OCI-M1 (cell line): ENCODE measurements at regions not wholly inside any gene's neighbourhood (a gene's known extent, or its start where the extent isn't known, plus 50 kb on each side); places are given as distances from the start of the nearest gene placed in this dataset.
A peak's percentile ranks its signal among the peaks of the same experiment; 100 is the strongest.

Experiments used
- DNase-seq: peaks from one replicate; lab custom pipeline; 2025; lab: John Stamatoyannopoulos, UW

DNA sequence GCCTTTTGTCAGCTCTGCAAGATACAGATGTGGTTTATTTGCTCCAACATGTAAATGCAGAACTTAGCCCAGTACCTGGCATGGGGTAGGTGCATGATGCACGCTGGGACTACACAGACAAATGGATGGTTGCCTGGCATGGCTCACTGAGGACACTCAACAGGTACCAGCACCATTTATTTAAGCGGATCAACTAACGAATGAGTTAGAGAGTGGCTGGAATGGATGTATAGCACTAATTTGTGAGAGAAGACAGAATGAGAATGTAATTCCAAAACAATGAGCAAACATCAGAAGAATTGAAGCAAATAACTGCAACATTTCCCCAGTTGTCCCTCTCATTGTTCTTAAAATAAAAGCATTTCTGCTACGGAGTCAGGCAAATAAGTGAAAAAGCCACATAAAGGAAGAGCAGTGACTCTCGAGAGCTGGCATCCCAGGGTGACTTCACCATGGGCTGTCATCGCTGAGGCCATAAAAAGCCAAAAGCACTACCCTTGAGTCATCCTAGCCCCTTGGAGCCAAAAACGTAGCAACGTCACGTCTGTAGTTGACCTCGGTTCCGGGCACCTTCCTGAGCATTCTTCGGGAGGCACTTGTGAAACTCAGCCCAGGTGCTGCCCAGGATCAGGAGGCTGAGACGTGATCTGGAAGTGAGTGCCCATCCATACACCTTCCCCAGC, 290.3 kb downstream of the NSG2 start:
- no peak for DNase-seq

DNA sequence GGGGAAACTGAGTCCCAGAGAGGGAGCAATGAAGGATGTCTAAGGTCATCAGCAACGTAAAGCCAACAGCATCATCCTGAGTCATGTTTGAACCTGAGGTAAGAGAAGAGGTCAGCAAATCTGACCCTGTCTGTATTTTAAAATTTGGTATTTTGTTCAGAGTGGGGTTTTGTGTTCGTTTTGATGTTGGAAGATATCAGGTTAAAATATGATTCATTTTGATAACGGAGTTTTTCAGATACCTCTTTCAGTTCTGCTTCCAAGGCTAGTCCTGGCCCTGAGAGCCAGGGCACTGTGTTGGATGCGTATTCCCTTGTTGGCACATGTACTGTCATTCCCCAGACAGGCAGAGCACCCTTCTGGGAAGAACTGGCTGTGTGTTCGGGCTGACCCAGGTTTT, 291.0 kb downstream of the NSG2 start:
- no peak for DNase-seq

DNA sequence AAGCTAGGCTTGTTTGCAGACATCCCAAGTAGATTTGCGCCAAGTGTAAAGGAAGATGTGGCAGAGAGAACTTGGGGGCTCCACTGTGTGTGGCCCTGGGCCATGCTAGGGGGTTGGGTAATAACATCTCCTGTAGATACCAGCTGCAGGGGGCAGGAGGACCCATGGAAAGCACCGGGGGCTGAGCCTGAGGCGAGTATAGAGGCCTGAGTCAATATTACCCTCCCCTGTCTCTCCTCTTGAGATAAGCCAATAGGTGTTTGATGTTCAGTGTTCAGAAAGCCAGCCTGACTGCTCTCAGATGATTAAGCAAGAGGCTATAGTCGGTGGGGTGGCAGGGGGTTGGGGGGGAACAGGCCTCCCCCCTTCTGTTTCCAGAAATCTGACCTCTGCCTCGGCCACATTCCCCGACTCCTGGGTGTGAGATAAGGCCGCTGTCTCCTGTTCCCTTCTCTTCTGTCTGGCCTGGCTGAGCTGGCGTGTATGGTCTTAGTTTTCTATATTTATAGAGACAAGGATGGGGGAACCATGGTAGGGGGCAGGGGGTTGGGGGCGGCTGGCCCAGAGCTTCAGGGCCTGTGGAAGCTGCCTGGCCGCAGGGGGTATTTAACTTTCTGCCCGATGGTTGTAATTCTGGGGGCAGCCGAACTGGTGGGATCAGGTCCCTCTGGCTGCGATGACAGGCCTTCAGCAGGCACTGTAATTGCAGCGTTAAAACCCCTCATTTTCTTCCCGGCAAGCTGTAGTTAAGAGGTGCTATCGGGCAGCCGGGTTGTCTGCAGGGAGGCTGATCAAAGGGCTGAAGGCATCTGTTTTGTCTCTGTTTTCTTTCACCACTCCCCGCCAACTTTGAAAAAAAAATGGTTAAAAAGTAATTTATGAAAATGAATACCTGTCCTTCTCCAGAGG, 292.0 kb downstream of the NSG2 start:
- no peak for DNase-seq

DNA sequence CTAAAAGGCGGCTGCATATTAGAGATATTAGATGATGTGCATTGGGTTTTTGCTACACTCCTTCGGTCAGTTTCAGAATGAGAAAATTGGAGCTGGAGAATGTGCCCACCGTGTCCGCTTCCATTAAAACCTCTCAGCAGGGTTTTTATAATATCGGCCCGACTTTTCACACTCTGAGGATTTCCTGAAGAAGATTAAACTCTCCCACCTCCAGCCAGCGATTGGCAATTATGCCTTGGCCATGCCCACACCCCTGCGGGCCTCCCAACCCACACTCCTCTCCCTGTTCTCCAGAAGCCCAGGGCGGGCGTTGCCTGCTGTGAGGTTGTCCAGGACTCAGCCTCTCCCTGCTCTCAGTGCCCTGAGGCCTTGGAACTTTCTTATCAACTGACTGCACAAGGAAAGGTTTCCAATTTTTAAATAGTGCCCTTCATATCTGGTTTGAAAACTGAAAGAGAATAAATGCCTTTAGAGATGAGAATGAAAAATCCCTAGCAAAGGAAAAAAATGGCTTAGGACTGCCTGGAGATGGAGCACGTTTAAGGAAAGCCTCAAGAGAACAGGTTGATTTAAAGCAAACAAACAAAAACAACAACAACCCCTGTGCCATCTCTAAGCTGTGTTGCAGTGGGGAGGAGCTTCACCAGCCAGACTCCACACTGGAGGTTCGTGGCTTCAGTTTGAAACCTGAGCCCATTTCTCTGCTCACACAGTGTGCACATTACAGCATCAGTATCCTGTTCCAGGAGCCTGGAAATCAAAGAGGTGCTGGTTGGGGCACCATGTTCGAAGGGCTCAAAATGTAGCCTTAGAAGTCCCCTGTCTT, 292.9 kb downstream of the NSG2 start:
- no peak for DNase-seq

DNA sequence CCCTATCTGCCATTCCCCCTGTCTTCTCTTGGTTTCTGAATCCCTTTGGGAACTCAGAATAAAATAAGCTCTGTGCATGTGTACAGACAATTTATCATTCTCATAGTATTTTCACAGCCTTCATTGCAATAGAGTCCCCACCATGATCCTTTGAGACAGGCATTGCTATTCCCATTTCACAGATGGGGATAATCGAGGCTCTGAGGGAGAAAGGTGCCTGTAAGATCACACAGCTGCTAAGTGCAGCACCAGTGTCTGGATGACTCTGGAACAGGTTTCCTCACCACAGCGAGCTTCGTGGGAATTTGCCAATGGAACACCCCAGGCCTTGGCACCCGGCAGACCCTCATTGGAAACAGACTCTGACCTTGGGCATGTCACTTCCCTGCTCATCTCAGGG, 293.6 kb downstream of the NSG2 start:
- no peak for DNase-seq

DNA sequence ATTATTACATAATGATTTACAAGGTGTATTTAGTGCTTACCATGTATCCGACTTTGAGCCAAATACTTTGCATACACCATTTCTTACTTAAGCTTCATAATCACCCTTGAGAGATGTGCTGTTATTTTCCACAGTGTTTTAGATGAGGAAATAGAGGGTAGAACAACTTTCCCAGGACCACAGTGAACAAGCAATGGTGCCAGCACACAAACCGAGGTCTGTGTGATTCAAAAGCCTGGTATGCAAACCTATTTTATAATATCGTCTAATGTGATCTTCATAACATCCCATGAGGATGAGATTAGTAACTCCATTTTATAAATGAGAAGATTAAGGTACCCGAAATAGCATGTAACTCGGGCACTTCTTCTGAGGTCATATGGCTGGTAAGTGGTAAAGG, 294.7 kb downstream of the NSG2 start:
- no peak for DNase-seq

DNA sequence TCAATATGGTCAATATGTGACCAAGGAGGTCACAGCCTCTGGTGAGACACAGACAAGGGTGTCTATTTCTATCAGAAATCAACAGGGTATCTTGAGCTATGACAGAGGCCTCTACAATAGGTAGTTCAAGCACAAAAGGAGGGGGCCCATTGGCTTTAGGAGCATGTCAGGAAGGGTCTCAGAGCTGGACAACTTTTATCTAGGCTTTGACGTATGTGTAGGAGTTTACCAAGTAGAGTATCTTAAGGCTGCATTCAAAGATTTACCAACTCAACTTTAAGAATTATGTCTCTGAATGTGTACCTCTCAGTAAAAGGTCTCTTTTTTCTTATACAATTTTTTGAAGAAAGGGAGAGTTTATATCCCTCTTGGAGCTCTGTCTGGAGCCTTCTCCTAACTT, 297.2 kb downstream of the NSG2 start:
- no peak for DNase-seq

DNA sequence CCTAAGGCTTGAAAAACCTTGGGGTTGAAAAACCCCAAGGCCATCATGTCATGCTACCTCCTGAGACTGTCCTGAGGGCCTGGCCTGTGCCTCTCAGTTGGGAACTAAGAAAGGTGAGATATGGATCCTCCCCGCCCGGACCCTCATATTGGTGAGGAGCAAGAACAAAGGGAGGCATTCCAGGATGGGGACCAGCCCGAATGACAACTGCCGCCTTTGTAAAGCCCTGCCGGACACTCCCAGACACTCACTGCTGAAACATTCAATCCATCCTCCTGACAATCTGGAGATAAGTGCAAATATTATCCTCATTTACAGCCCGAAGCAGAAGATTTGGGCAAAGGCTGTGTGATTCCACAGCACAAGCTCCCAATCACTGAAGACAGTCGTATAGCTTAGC, 298.3 kb downstream of the NSG2 start:
- DNase-seq: no peak

DNA sequence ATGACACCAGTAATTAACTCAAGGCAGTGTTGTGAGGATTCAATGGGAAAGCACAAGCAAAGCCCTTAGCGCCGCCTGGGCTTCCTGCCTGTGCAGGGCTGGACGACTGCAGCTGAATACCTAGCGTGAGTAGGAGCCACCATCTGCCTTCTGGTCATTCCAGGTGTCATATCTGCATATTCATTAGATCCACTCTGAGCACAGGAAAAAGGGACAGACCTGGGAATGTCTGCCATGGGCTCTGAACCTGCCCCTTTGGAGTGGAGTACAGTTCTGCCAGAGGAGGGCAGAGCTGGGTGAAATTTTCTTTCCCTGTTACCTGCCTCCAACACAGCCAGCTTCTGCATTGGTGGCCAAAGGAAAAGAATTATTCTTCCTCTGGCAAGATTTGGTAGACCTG, 298.8 kb downstream of the NSG2 start:
- no peak for DNase-seq

DNA sequence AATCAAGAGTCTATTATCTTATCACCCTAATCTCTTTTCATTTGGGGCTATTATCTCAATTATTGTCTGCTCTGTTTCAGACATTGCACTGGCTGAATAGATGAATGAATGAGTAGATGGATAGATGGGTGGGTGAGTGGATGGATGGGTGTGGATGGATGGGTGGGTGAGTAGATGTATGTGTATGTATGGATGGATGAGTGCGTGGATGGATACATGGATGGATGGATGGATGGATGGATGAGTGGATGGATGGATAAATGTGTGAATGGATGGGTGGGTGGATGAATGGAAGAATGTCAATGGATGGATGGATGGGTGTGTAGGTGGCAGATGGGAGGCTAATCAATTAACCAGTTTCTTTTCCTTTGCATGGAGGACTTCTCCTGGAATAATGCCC, 301.7 kb downstream of the NSG2 start:
- no peak for DNase-seq

DNA sequence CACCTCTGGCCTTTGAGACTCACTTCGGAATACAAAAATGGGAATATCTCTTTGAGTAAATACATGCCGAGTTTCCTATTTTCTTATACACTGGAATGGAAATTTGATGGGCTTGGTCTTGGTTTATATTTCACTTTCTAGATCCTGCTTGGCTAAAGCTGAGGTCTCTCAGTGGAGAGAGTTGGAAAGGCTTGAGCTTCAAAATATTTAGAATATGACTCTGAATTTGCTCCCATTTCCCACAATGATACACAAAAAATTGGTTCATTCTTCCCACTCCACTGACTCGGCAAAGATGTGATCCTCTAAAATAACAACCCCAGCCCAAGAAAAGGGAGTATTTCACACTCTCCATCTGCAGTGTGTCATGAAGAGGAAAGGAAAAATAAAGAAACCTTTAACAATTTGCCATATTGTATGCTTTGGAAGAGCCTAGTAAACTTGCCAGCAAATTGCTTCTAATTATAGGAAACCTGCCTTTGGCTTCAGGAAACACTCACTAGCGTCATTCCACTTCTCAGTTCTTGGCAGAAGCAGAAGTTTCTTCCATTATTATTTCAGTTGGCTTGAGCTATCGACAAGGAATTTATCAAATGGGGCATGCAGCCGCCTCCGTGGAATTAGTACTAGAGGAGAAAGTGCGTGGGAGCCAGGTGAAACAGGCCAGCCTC, 302.9 kb downstream of the NSG2 start:
- DNase-seq: no peak

DNA sequence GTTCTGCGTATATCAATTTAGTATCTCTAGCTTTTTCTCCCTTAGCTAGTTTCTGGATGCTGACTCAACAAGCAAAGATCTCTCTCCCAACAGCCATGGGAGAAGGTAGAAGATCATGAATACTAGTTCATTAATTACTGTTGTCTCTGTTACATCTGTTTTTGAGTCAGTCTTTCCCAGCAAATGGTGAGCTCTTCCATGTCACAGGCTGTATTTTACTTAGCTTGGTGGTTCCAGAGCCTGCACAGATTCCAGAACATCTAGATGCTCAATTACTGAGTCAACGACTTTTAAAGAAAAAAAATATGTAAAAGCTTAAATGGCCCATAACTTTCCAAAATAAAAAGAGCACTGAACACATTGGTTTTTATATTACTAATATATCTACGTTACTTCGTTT, 307.2 kb downstream of the NSG2 start:
- no peak for DNase-seq

DNA sequence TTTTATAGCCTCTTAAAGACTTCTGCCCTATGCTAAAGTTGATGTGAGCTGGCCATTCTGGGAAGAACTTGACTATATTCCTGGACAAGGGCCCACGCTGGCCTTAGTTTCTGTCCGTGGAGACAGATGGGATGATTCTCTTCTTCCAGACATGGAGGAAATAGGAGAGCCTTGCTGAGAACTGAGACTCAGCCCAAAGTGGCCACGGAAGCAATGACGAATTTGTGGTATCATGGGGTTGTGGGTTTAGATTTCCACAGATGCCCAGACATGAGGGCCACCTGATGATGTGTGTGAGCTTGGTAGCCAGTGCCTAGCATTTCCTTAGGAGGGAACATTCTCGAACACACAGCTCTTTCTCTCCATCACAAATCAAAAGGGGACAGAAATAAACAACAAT, 309.1 kb downstream of the NSG2 start:
- DNase-seq: no peak

DNA sequence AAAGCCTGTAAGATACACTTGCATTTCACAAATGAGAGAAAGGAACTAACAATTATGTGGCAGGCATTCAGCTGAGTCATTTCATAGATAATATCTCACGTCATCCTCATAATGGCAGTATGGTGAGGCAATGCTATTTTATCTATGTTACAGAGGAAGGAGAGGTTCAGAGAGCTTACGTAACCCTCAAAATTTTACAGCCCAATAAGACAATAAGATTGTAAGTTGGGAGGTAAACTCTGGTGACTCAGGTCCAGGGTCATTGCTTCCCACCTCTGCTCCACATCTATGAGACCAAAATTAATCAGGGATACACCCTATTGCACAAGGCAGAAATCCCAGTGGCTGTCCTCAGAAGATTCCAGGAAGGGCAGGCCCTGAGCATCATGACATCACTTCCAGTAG, 309.7 kb downstream of the NSG2 start:
- DNase-seq: peak; percentile 66

DNA sequence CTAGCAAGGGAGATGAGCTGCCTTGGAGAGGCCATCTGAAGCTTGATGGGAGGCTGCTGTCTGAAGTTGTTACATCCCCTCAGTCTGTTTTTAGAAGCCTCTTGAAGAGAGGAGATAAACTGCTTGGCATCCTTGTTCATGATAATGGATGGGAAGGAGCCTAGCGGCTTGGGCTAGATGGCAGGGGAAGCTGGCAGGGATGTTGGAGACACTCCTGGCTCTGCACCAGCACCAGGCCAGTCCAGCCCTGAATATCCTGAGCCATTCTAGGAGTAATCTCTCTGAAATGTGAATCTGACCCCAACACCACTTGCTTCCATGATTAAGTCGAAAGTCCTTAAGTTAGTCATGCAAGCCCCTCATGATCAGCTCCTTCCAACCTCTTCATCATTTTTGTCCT, 310.5 kb downstream of the NSG2 start:
- no peak for DNase-seq

DNA sequence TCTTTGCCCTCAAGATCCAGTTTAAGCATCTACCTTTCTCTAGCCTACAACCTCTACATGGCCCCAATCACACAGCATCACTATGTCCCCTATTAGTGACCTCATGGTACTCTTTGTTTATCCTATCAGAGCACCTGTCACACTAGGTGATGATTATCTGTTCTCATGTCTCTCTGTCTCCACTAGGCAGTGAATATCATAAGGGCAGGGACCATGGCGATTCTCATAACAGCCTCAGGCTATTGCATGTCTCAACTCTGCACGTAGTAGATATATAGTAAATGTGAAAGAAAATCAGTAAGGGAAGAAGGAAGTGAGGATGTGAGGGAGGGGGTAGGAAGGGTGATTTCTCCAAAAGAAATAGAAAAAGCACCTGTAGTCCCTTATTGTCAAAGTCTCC, 311.0 kb downstream of the NSG2 start:
- DNase-seq: no peak

DNA sequence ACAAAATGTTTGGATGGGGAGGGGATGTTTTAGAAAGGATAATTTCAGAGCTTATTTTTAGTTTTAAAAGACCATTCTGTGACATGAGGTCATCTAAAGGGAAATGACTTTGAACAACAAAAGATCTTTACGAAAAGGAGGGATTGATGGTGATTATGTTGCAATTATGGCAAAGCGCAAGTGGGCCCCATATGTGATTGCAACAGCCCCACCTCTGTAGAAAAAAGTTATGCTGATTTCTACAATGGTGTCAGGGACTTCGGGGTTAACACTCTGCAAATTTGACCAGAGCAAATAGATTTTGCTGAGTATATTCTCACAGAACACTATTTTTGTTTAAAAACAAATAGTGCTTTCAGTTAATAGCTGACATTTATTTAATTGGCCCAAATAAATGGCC, 312.8 kb downstream of the NSG2 start:
- no peak for DNase-seq

DNA sequence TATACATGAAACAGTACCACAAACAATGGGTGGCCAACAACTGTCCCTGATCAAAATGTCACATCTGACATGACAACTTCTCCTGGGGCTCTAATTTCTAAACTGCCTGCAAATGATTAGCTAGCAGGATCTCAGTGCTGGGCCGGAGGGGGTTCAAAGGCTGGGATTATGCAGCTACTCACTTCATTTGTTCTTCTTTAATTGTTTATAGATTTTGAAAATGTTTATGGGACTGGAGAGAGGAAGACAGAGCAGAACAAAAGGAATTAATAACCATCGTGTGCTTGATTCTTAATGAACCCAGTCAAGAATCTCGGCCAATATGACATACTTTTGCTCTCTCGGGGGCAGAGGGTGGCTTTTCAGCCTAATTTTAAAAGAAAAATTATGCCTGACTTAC, 313.6 kb downstream of the NSG2 start:
- DNase-seq: no peak

DNA sequence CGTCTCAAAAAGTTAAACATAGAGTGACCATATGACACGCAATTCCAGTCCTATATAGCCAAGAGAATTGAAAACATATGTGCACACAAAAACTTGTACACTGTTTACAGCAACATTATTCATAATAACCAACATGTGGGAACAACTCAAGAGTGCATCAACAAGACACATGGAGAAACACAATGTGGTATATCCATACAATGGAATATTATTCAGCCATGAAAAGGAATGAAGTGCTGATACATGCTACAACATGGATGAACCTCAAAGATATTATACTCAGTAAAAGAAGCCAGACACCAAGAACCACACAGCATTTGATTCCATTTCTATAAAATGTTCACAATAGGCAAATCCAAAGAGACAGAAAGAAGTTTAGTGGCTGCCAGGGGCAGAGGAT, 317.0 kb downstream of the NSG2 start:
- DNase-seq: no peak

DNA sequence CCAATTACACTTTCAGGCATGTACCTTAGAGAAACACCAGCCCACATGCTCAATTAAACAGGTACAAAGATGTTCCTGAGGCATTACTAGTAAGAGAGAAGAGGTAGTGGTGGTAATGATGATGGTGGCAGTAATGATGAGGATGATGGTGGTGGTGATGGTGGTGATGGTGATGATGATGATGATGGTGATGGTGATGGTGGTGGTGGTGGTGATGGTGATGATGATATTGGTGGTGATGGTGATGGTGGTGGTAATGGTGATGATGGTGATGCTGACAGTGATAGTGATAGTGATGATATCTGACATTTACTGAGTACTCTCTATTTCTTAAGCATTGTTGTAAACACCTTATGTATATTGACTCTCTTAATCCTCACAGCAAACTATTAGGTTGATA, 318.4 kb downstream of the NSG2 start:
- DNase-seq: no peak

DNA sequence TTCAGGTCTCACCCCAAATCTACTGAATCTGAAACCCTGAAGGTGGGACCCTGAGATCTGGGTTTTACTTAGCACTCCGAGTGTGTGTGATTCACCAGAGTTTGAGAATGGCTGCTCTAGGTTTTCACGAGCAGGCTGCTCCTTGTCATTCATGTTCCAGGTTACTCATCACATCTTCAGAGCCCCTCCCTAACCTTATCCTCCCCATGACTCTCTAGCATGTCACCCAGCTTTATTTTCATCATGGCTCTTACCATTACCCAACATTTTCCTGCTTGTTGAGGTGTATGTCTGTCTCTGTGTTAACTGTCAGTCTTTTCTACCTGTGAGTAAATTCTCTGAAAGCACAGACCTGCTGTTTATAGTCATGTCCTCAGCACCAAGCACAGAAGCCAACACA, 319.2 kb downstream of the NSG2 start:
- no peak for DNase-seq

DNA sequence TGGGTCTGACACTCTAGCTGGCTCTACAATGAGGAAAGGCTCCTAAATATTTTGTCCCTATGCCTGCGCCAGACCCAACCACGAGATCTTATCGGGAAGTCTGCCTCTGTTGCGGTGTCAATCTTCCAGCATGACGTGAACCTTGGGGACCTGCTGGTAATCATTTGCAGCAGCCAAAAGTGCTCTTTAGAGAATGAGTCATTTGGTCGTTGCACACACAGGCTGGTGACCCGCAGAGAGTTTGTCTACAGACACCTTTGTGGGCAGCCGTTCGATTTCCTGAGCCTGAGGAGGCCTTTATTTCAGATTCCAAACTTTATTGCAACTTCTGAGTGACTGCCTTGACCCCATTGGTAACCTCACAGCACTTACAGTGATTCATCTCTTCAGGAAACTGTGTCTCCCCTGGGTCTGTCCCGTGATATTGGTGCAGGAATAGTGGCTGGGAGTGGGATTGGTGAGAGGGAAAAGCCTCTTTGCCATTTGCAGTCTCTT, 326.1 kb downstream of the NSG2 start:
- DNase-seq: peak; percentile 7
